ENCODE measurements at regions not wholly inside any gene's neighbourhood (a gene's known extent, or its start where the extent isn't known, plus 50 kb on each side); places are given as distances from the start of the nearest gene placed in this dataset.

- DNase-seq (ENCODE audit: low spot score), result no peak
These were observed 438.0 kb downstream of the DTHD1 start for GRCh38 chr4:36719425-36719824.

- no peak for DNase-seq (ENCODE audit: low spot score)
These were observed 441.6 kb downstream of the DTHD1 start for GRCh38 chr4:36722986-36723385.

- no peak for DNase-seq (ENCODE audit: low spot score)
These were observed 452.9 kb downstream of the DTHD1 start for GRCh38 chr4:36734334-36734733.

GRCh38 chr4:36737691-36738090, 456.3 kb downstream of the DTHD1 start:
- DNase-seq (ENCODE audit: low spot score), result no peak

DNA sequence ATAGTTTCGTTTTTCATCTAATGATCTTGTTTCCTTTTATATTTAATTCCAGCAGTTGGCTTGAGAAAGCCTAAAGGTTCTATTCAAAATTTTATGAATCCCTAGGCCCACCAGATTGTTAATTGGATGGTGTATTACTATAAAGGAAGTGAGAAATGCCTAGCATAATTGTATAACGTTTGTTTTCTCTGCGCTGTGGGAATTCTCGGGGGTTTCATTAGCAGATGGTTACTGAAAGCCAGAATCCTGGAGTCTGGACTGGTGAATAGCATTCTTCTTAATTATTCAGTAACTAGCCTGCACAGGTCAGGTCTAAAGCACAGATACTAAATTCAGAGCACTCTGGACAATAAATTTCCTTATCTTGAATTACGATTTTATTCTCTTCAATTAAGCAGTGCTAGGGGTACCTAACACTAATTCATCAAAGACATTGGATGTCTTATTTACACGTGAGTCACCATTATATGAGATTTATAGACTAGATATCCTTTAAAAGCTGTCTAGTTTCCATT, 459.4 kb downstream of the DTHD1 start:
- DNase-seq (ENCODE audit: low spot score), result no peak

GRCh38 chr4:36747277-36748129, 466.1 kb downstream of the DTHD1 start:
- DNase-seq (ENCODE audit: low spot score), result peak; percentile 3

- no peak for DNase-seq (ENCODE audit: low spot score)
These were observed 471.6 kb downstream of the DTHD1 start for GRCh38 chr4:36753048-36753447.

- no peak for DNase-seq (ENCODE audit: low spot score)
These were observed 476.3 kb downstream of the DTHD1 start for GRCh38 chr4:36757580-36758311.

- no peak for DNase-seq (ENCODE audit: low spot score)
These were observed 477.1 kb downstream of the DTHD1 start for GRCh38 chr4:36758312-36759178.

- no peak for DNase-seq (ENCODE audit: low spot score)
These were observed 480.2 kb downstream of the DTHD1 start for GRCh38 chr4:36761607-36762006.

GRCh38 chr4:36763814-36764213, 480.7 kb upstream of the NWD2 start:
- no peak for DNase-seq (ENCODE audit: low spot score)

DNA sequence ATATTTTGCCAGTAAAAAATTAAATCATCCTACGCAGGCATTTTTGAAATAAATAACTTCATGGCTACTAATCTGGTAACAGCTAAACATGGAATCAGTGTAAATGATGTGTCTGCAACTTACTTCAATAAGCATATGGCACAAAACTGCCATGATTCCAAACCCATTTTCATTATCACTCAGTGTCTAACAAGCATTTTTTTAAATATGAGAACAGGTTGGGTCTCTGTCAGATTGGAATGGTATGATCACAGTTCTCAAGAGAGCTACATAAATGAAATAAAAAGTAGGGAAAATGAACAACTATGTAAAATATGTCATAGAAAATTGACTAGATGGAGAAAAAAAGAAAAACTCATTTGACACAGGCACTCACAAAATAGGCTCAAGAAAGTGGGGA, 476.9 kb upstream of the NWD2 start:
- no peak for DNase-seq (ENCODE audit: low spot score)

GRCh38 chr4:36771411-36772153, 473.0 kb upstream of the NWD2 start:
- DNase-seq (ENCODE audit: low spot score), result no peak

GRCh38 chr4:36772154-36772516, 472.4 kb upstream of the NWD2 start:
- no peak for DNase-seq (ENCODE audit: low spot score)

GRCh38 chr4:36773467-36773866, 471.1 kb upstream of the NWD2 start:
- DNase-seq (ENCODE audit: low spot score), result no peak

- DNase-seq (ENCODE audit: low spot score), result no peak
These were observed 469.0 kb upstream of the NWD2 start for GRCh38 chr4:36775544-36775943.

DNA sequence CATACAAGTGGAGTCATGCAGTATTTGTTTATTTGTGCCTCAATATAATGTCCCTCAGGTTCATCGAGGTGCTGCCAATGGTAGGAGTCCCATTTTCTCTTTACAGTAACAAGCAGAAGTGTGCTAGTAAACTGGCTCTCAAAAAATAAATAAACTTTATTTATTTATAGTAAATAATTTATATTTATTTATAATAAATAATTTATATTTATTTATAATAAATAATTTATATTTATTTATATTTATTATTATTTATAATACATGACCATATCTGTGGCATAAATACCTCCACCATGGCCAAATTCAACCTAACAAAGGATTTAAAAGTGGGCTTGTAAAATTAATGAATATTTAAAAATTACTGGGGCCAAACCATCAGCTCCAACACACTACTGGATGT, 464.9 kb upstream of the NWD2 start:
- DNase-seq (ENCODE audit: low spot score), result no peak

GRCh38 chr4:36785973-36786372, 458.6 kb upstream of the NWD2 start:
- DNase-seq (ENCODE audit: low spot score), result no peak

GRCh38 chr4:36786519-36786918, 458.0 kb upstream of the NWD2 start:
- no peak for DNase-seq (ENCODE audit: low spot score)

DNA sequence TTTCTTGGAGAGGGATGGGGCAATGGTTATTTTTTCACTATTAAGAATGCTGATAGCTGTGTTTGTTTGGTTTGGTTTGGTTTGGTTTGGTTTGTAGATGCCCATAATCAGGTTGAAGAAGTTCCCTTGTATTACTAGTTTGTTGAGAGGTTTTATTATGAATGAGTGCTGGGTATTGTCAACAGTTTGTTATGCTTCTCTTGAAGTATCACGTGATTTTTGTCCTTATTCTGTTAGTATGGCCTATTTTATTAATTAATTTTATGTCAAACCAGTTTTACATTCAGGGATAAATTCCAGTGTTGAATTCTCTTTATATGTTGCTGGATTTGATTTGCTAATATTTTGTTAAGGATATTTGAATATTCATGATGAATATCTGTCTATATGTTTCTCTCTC, 449.8 kb upstream of the NWD2 start:
- no peak for DNase-seq (ENCODE audit: low spot score)

DNA sequence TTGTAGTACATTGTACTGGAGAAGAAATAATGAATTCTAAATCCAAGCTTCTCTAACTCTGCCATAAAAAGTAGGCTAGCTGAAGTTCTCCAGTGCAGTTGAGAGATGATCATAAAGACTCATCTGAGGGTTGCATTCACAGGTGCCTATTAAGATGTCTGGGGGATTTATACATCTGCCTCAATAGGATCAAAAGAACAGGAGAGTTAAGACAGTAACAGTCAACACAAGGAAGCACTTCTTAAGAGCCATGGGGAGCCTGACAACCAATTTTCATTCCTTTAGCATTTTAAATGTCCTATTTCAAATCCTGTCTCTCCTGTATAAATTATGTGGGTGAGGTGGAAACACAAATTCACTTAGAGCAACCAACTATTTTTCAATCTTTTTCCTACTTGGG, 432.4 kb upstream of the NWD2 start:
- DNase-seq (ENCODE audit: low spot score), result no peak

- no peak for DNase-seq (ENCODE audit: low spot score)
These were observed 429.0 kb upstream of the NWD2 start for GRCh38 chr4:36815536-36815935.

Measured in HuH-7 (cell line).